ENCODE measurements at regions not wholly inside any gene's neighbourhood (a gene's known extent, or its start where the extent isn't known, plus 50 kb on each side); places are given as distances from the start of the nearest gene placed in this dataset.

DNA sequence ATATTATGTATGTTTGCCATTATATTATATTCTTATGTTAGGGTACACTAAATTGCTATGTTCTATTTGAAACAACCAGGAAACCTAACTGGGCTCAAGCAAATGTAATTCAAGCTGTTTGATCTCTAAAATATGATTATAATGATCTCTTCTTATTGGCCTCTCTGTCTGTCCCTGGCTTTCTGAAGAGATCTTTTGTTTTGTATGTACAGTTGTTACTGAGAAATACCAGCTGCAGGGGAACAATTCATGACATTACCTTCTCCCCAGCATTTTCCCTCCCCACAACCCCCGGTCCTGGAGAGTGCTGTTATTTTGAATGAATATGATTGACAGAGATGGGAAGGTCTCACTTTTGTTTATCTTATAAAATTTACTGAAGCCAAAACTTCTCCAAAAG, 54.8 kb upstream of the CD28 start:
- no peaks in the 10 kb centered on the region for H3K36me3 ChIP-seq (ENCODE audit: control insufficient read depth, insufficient read depth, low read length)
- no peaks in the 10 kb centered on the region for H3K9me3 ChIP-seq (ENCODE audit: control insufficient read depth, low read length)
- no peaks in the 10 kb centered on the region for H3K27me3 ChIP-seq (ENCODE audit: control insufficient read depth, insufficient read depth, low read length)
- no peak overlapping the region for H3K4me3 ChIP-seq (ENCODE audit: low read length)
- H3K9ac ChIP-seq (ENCODE audit: low read length), result no peak overlapping the region
- peaks cover 49% of the 10 kb centered on the region for H3K4me1 ChIP-seq (ENCODE audit: control insufficient read depth, insufficient read depth, low read length)

DNA sequence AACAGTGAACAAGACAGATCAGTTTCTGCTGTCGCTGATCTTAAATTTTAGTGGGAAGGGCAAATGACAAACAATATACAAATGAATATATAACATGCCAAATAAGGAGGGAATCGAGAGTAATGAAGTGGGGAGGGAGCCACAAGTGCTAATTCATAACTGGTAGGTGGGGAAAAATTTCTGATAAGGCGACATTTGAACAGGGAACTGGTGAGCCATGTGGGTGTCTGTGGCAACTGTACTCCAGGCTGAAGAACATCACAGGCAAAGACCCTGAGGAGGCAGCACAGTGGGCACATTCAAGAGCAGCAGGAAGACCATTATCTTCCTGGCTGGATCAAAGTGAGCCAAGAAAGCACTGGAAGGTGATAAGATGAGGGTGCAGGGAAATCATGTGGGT, 51.6 kb upstream of the CD28 start:
- Histone ChIP-seq H3K4me3 (ENCODE audit: low read length) (no peak overlapping the region), H3K27me3 (ENCODE audit: control insufficient read depth, insufficient read depth, low read length) (no peaks in the 10 kb centered on the region), H3K4me1 (ENCODE audit: control insufficient read depth, insufficient read depth, low read length) (peaks cover 46% of the 10 kb centered on the region), H3K36me3 (ENCODE audit: control insufficient read depth, insufficient read depth, low read length) (no peaks in the 10 kb centered on the region), H3K9me3 (ENCODE audit: control insufficient read depth, low read length) (no peaks in the 10 kb centered on the region), H3K9ac (ENCODE audit: low read length) (no peak overlapping the region)

DNA sequence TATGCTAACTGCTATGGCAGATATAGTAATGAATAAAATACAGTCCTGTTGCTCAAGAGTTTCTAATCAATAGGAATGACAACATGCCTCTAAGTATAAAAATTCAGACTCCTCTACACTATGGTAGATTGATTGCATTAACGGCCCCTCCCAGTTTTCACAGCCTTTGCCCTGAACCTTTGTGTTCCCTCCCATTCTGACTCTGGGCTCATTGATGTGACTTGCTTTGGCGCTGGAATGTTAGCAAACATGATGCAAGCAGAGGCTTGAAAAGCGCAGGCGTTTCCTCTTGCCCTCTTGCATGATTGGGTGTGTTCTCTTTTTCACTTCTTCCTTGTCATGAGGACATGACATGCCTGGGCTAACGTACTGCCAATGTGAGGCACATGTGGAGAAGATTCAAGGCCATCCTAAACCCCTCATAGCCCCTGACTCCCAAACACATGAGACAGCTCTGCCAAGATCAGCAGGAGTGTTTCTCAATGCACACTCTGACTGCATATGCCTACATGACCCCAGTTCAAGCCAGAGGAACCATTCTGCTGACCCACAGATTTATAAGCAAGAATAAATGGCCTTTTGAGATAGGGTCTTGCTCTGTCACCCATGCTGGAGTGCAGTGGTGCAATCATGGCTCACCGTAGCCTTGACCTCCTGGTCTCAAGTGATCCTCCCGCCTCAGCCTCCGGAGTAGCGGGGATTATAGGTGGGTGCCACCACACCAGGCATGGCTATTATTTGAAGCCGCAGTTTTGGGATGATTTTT, 49.7 kb upstream of the CD28 start:
- H3K36me3 ChIP-seq (ENCODE audit: control insufficient read depth, insufficient read depth, low read length), result no peaks in the 10 kb centered on the region
- peak overlapping the region; percentile 0 for H3K9ac ChIP-seq (ENCODE audit: low read length)
- H3K9me3 ChIP-seq (ENCODE audit: control insufficient read depth, low read length), result no peaks in the 10 kb centered on the region
- peaks cover 39% of the 10 kb centered on the region for H3K4me1 ChIP-seq (ENCODE audit: control insufficient read depth, insufficient read depth, low read length)
- H3K27me3 ChIP-seq (ENCODE audit: control insufficient read depth, insufficient read depth, low read length), result no peaks in the 10 kb centered on the region
- no peak overlapping the region for H3K4me3 ChIP-seq (ENCODE audit: low read length)

Measured in mucosa of stomach (tissue), 1 donor.